Panc1 (cell line): ENCODE measurements at regions not wholly inside any gene's neighbourhood (a gene's known extent, or its start where the extent isn't known, plus 50 kb on each side); places are given as distances from the start of the nearest gene placed in this dataset.

Experiments used
- ATAC-seq: fragments of 200-7000 bp; cut with Tn5 transposase; 2 replicates; pipeline ENCODE4 v1.9.1; 2020; ENCODE audit warnings: mild to moderate bottlenecking, moderate library complexity
- BruUV-seq: library from RNA; stranded (reverse); fragments of 400-500 nt; replicated peaks from 2 replicates; lab custom pipeline; 2021; lab: Mats Ljungman, UMichigan
- CTCF ChIA-PET: fragments of 300-600 bp; sonication (Branson Sonifier 250); formaldehyde crosslinking; loops from one replicate; lab custom pipeline; 2022; ENCODE audit warnings: antibody characterized with exemption; lab: Charles Lee
- POLR2A ChIA-PET: fragments of 300-600 bp; sonication (Branson Sonifier 250); formaldehyde crosslinking; loops from one replicate; lab custom pipeline; 2022; ENCODE audit warnings: antibody characterized with exemption; lab: Charles Lee
- DNase-seq: peaks from one replicate; pipeline ENCODE4 v3.0.0-alpha.2; 2010; ENCODE audit warnings: low read depth, low spot score
- H3K27ac ChIP-seq: 2 replicates; pipeline ENCODE4 v1.5.1; 2011; ENCODE audit warnings: mild to moderate bottlenecking, low read length, inconsistent platforms
- H3K27me3 ChIP-seq: fragments of 200-500 bp; sonication (Bioruptor generic); 2 replicates; pipeline ENCODE4 v1.6.0; 2014; ENCODE audit warnings: low read length, inconsistent platforms; ENCODE audit not compliant: control insufficient read depth, insufficient read depth
- H3K36me3 ChIP-seq: fragments of 200-500 bp; sonication (Bioruptor generic); 2 replicates; pipeline ENCODE4 v1.5.1; 2014; ENCODE audit warnings: inconsistent platforms, mild to moderate bottlenecking, low read length, moderate library complexity; ENCODE audit not compliant: control insufficient read depth, insufficient read depth
- H3K4me1 ChIP-seq: 2 replicates; pipeline ENCODE4 v1.5.1; 2011; ENCODE audit warnings: inconsistent platforms, mild to moderate bottlenecking, low read length, moderate library complexity; ENCODE audit not compliant: control insufficient read depth, insufficient read depth
- H3K4me3 ChIP-seq, 2 experiments: 2 replicates each; pipeline ENCODE4 v1.5.1; 2011 to 2012; ENCODE audit warnings: low read depth in 2 of 2, low read length in 2 of 2, mild to moderate bottlenecking in 2 of 2, inconsistent platforms in 1 of 2, moderate library complexity in 1 of 2
- H3K9me3 ChIP-seq: fragments of 200-500 bp; sonication (Bioruptor generic); 2 replicates; pipeline ENCODE4 v1.5.1; 2014; ENCODE audit warnings: low read depth, mild to moderate bottlenecking, inconsistent platforms, low read length, moderate library complexity; ENCODE audit not compliant: control insufficient read depth, insufficient read depth
- CTCF ChIP-seq: fragments of 450-650 bp; IDR thresholded peaks from 2 replicates; pipeline ENCODE4 v1.5.1; 2017; ENCODE audit warnings: mild to moderate bottlenecking
- POLR2AphosphoS5 ChIP-seq: IDR thresholded peaks from 2 replicates; pipeline ENCODE4 v1.6.1; 2012; ENCODE audit warnings: mild to moderate bottlenecking, low read depth, low read length, moderate library complexity
- REST ChIP-seq, 2 experiments: IDR thresholded peaks; 2 replicates each; pipeline ENCODE4 v1.6.1; 2011 to 2012; ENCODE audit warnings: low read depth in 2 of 2, control low read depth in 1 of 2, low read length in 1 of 2, mild to moderate bottlenecking in 1 of 2, moderate library complexity in 1 of 2; ENCODE audit not compliant: insufficient read depth in 1 of 2
- SIN3A ChIP-seq: IDR thresholded peaks from 2 replicates; pipeline ENCODE4 v1.6.1; 2012; ENCODE audit warnings: low read depth, mild to moderate bottlenecking, low read length, moderate library complexity, borderline replicate concordance; ENCODE audit not compliant: insufficient read depth
- TCF7L2 ChIP-seq: IDR thresholded peaks from 2 replicates; pipeline ENCODE4 v1.6.1; 2011; ENCODE audit warnings: mild to moderate bottlenecking, low read depth, low read length, inconsistent platforms
- in situ Hi-C: cut with HindIII; loops from 2 replicates; pipeline ENCODE4 v1.10.0; 2016; ENCODE audit warnings: low sequenced_read_pairs, low pct_unique_long_range_greater_than_20kb
- intact Hi-C: fragments of 100-400 bp; cut with micrococcal nuclease; formaldehyde crosslinking; loops from one replicate; pipeline ENCODE4 v1.10.0; 2022; ENCODE audit not compliant: unreplicated experiment

GRCh38 chr14:71396050-71396677, 488.9 kb downstream of the PCNX1 start:
- TF ChIP-seq REST (IDR thresholded peaks at IDR 0.05; ENCODE audit: insufficient read depth in 1 of 2, low read depth in 2 of 2, low read length in 1 of 2) (no peak), CTCF (no peak), TCF7L2 (no peak), SIN3A (no peak), POLR2AphosphoS5 (no peak)
- ChIA-PET CTCF (interaction anchor here (0.7 kb wide), 1 partner anchor 355 kb away, joined by 4 read pairs; no protein-coding TSS in a partner anchor), POLR2A (no interaction called here)
- Histone ChIP-seq H3K4me3 (no peak overlapping the region), H3K27ac (no peak overlapping the region), H3K36me3 (no peaks in the 10 kb centered on the region), H3K27me3 (no peaks in the 10 kb centered on the region), H3K4me1 (no peaks in the 10 kb centered on the region), H3K9me3 (no peaks in the 10 kb centered on the region)
- intact Hi-C loops (no loop called here), in situ Hi-C loops (no loop called here)
- DNase-seq (no peak), ATAC-seq (no peak)
- BruUV-seq, result no TSS peak

GRCh38 chr14:71397371-71397770, 490.1 kb downstream of the PCNX1 start:
- TF ChIP-seq SIN3A, result no peak
- TF ChIP-seq CTCF, result no peak
- no peak for TF ChIP-seq REST (IDR thresholded peaks at IDR 0.05; ENCODE audit: insufficient read depth in 1 of 2, low read depth in 2 of 2, low read length in 1 of 2)
- TF ChIP-seq POLR2AphosphoS5, result no peak
- no peak for TF ChIP-seq TCF7L2
- Histone ChIP-seq H3K36me3 (no peaks in the 10 kb centered on the region), H3K4me3 (no peak overlapping the region), H3K9me3 (no peaks in the 10 kb centered on the region), H3K4me1 (no peaks in the 10 kb centered on the region), H3K27me3 (no peaks in the 10 kb centered on the region), H3K27ac (no peak overlapping the region)
- intact Hi-C loops (no loop called here), in situ Hi-C loops (no loop called here)
- no TSS peak for BruUV-seq
- ChIA-PET CTCF (no interaction called here), POLR2A (no interaction called here)
- no peak for ATAC-seq
- no peak for DNase-seq
